ENCODE measurements at regions not wholly inside any gene's neighbourhood (a gene's known extent, or its start where the extent isn't known, plus 50 kb on each side); places are given as distances from the start of the nearest gene placed in this dataset.

DNA sequence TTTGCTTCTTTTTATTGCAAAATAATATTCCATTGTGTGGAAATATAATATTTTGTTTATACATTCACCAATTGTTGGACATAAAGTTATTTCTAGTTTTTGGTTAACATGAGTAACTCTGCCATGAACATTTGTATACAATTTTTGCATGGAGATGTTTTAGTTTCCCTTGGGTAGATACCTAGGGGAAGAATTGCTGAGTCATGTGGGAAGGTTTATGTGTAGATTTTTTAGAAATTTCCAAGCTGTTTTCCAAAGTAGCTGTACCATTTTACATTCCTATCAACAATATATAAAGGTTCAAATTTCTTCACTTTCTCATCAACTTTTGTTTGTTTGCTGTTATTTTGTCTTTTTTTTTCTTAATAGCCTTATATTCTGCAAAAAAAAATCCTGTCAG is 664.7 kb upstream of the FBXO33 start:
- TF ChIP-seq, protein P1, sequence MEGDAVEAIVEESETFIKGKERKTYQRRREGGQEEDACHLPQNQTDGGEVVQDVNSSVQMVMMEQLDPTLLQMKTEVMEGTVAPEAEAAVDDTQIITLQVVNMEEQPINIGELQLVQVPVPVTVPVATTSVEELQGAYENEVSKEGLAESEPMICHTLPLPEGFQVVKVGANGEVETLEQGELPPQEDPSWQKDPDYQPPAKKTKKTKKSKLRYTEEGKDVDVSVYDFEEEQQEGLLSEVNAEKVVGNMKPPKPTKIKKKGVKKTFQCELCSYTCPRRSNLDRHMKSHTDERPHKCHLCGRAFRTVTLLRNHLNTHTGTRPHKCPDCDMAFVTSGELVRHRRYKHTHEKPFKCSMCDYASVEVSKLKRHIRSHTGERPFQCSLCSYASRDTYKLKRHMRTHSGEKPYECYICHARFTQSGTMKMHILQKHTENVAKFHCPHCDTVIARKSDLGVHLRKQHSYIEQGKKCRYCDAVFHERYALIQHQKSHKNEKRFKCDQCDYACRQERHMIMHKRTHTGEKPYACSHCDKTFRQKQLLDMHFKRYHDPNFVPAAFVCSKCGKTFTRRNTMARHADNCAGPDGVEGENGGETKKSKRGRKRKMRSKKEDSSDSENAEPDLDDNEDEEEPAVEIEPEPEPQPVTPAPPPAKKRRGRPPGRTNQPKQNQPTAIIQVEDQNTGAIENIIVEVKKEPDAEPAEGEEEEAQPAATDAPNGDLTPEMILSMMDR (IDR thresholded peaks at IDR 0.05) = no peak
- TF ChIP-seq, protein P2, sequence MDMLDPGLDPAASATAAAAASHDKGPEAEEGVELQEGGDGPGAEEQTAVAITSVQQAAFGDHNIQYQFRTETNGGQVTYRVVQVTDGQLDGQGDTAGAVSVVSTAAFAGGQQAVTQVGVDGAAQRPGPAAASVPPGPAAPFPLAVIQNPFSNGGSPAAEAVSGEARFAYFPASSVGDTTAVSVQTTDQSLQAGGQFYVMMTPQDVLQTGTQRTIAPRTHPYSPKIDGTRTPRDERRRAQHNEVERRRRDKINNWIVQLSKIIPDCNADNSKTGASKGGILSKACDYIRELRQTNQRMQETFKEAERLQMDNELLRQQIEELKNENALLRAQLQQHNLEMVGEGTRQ (IDR thresholded peaks at IDR 0.05) = no peak
- no peak for TF ChIP-seq EHMT2 (IDR thresholded peaks at IDR 0.05; ENCODE audit: low read depth)
- no peak for TF ChIP-seq HDAC2 (IDR thresholded peaks at IDR 0.05)
- TF ChIP-seq, protein P3, sequence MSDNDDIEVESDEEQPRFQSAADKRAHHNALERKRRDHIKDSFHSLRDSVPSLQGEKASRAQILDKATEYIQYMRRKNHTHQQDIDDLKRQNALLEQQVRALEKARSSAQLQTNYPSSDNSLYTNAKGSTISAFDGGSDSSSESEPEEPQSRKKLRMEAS (IDR thresholded peaks at IDR 0.05) = no peak
- no peak for TF ChIP-seq MYC (IDR thresholded peaks at IDR 0.05; ENCODE audit: borderline replicate concordance, low read length)

Data from A549 (cell line).